Fibroblast of peridontal ligament (primary cell): ENCODE measurements at regions not wholly inside any gene's neighbourhood (a gene's known extent, or its start where the extent isn't known, plus 50 kb on each side); places are given as distances from the start of the nearest gene placed in this dataset.
A peak's percentile ranks its signal among the peaks of the same experiment; 100 is the strongest.
"Not testable (repeated sequence)": the region's sequence is repeated elsewhere in the genome, so short reads cannot be mapped to it uniquely, and the experiment has no call there.

ENCODE experiments used
- DNase-seq: peaks from one replicate; pipeline ENCODE4 v3.0.0-alpha.2; 2010; ENCODE audit errors: extremely low read depth

DNA sequence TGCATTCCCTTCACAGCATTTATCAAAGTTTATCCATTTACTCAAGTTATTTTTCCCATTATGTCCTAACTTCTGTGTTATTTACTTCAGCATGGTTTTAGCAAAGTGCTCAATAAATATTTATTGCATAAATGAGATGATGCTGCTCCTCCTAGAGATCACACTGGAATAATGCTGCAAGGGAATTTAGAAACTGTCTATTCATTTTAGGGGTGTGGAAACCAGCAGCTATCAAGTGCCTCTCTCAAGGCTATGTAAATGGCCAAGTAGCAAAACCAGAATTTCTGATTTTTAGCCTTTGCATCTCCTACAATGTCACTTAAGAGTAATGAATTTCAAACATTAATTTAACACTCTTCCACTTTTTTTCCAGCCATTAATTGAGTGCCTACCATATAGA is 316.2 kb downstream of the COL12A1 start:
- no peak for DNase-seq

GRCh38 chr6:74888741-74889140 is 317.1 kb downstream of the COL12A1 start:
- not testable (repeated sequence) for DNase-seq

GRCh38 chr6:74879976-74880375 is 325.9 kb downstream of the COL12A1 start:
- peak; percentile 63 for DNase-seq

- peak; percentile 94 for DNase-seq
Observed at GRCh38 chr6:74879234-74879633, 326.6 kb downstream of the COL12A1 start.

- no peak for DNase-seq
Observed at GRCh38 chr6:74875193-74875592, 330.7 kb downstream of the COL12A1 start.

- no peak for DNase-seq
Observed at GRCh38 chr6:74872754-74873476, 332.9 kb downstream of the COL12A1 start.

DNA sequence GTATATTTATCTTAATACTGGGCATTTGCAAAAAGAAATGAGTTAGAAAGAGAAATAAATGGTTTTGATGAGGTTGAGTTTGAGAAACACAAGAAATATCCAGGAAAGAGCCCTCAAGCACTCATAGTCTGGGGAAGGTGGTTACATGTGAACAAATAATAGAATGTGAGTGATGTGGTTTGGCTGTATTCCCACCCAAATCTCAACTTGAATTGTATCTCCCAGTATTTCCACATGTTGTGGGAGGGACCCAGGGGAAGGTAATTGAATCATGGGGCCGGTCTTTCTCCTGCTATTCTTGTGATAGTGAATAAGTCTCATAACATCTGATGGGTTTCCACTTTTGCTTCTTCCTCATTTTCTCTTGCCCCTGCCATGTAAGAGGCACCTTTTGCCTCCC is 334.1 kb downstream of the COL12A1 start:
- peak; percentile 77 for DNase-seq

GRCh38 chr6:74870403-74870802 is 335.4 kb downstream of the COL12A1 start:
- DNase-seq = no peak

DNA sequence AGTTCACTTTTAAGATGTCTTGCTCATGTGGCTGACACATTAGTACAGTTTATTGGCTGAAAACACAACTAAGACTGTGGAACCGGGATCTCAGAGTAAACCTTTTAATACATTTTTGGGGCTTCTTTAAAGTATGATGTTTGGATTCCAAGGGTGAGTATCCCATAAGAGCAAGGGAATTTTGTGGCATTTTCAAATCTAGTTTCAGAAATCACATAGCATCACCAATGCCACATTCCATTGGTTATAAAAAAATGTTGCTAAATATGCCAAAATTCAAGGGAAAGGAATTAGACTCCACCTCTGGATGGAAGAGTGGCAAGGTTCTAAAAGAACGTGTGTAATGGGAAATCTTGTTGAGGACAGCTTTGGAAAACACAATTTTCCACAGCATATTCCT is 338.6 kb downstream of the COL12A1 start:
- peak; percentile 69 for DNase-seq

DNA sequence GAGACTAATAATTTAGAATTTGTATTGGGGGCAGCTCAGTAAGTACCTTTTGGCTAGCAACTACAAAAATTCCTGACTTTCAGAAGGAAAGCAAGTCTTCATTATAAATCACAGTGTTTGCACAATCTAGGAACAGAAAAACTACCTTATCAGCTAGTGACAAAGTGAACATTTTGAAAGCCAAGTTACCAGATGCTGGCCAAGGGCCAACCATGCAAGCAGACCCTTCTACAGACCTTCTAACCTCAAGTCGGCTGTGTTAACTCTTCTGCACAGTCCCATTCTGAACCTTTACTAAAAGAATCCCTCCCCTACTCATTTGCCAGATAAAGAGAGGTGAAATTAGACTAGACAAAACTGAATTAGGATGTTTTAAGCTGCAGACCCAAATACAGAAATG is 341.9 kb downstream of the COL12A1 start:
- no peak for DNase-seq

- DNase-seq = no peak
Observed at GRCh38 chr6:74860456-74860855, 345.4 kb downstream of the COL12A1 start.

- no peak for DNase-seq
Observed at GRCh38 chr6:74857157-74857556, 348.7 kb downstream of the COL12A1 start.

DNA sequence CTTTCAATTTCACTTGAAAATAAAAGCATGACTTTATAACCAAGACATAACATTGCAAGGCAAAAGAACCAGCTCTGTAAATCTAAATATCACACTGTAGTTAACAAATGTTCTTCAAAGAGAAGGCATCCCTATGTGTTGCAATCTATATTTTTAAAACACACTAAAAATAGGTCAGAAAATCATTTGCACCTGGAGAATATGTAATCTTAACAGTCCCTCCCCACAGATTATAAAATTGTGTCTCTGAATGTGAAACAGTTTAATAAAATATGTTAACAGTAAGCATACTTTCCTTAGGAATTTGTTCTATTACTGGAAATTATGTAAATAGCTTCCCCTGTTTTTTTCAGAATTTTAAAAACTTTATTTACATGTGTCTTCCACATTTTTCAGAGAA is 351.9 kb downstream of the COL12A1 start:
- peak; percentile 41 for DNase-seq

GRCh38 chr6:74851596-74851995 is 354.3 kb downstream of the COL12A1 start:
- peak; percentile 82 for DNase-seq

- DNase-seq = no peak
Observed at GRCh38 chr6:74840953-74841352, 364.9 kb downstream of the COL12A1 start.

- peak; percentile 84 for DNase-seq
Observed at GRCh38 chr6:74834967-74835366, 370.9 kb downstream of the COL12A1 start.

- peak; percentile 14 for DNase-seq
Observed at GRCh38 chr6:74826263-74826662, 379.6 kb downstream of the COL12A1 start.

- DNase-seq = no peak
Observed at GRCh38 chr6:74814440-74814839, 391.4 kb downstream of the COL12A1 start.

DNA sequence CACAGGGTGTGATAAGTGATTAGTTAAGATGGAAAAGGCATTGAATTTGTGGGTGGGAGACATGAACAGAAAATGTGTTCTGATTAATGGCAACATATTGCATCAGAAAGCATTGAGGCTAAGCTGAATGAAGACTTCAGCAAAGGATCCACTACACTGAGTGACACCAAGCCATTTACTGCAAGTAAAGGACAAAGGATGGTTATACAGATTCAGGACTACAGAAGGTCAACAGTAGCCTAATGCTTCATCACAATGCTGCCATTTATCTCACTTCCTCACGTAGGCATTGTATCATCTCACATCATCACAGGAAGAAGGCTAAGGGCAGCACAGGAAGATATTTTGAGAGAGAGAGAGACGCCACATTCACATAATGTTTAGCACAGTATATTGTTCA is 398.2 kb downstream of the COL12A1 start:
- DNase-seq = no peak

DNA sequence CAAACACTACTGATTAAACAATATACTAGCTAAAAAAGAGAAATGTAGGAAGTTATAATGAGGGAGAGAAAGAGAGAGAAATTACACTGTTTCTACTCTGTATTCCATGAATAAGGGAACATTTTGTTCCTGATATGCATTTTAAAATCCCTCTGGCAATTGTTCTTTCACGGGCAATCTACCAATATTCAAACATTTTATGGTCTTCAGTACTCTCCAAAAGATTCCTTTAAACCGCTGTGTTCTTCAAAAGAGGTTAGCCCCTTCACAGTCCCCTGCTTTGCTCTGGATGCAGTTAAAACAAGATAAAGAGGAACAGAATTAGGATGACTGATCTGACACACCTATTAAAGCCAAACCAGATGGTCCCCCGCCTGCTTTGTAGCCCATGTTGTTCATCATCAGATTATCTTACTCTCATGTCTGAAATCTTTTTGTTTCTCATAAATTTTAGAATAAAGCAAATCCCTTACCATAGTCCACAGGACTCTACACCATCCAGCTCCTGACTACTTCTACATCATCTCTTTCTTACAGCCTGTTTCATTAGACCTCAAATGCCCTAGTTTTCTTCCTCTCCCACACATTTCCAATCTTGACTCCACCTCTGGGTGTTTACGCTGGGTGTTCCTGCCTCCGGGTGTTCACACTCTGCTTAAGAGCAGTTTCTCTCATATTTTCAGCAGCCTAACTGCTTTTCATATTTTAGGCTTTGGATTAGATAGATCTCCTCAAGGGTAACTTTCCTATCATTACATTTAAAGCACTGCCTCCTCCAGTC is 399.7 kb downstream of the COL12A1 start:
- DNase-seq = no peak

DNA sequence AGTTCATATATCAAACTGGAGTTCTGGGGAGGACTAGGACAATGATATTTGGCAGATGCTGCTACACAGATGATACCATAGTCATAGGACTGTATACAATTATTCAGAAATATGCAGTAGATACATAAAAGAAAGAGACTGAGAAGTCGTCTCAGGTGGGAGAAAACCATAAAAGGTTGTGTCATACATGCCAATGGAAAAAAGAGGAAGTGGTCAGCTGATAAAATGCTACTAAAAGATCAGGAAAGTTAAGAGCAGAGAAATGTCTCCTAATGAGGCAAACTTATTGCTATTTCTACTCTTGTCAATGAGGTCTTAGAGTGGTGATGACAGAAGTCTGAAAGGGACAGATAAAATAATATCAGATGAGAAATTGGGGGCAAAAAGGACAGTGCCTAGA is 407.6 kb downstream of the COL12A1 start:
- no peak for DNase-seq

GRCh38 chr6:74785236-74785635 is 420.6 kb downstream of the COL12A1 start:
- peak; percentile 61 for DNase-seq

DNA sequence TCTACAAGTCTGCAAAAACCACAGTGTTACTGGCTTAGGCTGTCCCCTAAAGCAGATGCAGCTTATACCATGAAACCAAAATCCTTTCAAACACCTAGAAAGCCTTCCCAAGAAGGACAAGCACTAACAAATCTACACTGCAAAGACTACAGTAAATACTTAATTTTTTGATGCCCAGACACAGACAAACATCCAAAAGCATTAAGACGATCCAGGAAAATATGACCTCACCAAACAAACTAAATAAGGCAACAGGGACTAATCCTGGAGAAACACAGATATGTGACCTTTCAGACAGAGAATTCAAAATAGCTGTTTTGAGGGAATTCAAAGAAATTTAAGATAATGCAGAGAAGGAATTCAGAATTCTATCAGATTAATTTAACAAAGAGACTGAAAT is 423.5 kb downstream of the COL12A1 start:
- no peak for DNase-seq
